CD14-positive monocyte (primary cell): ENCODE measurements at regions not wholly inside any gene's neighbourhood (a gene's known extent, or its start where the extent isn't known, plus 50 kb on each side); places are given as distances from the start of the nearest gene placed in this dataset.

Source experiments
- DNase-seq, 3 donors: peaks; one replicate each; pipeline ENCODE4 v3.0.0-alpha.2; 2011 to 2022
- H2AFZ ChIP-seq: 2 replicates; pipeline ENCODE4 v1.6.0; 2012; ENCODE audit warnings: mild to moderate bottlenecking, low read depth, low read length, inconsistent platforms; ENCODE audit not compliant: insufficient read depth, poor library complexity, severe bottlenecking
- H3K27ac ChIP-seq, 2 donors: 1 replicate in 1 of 2; 2 replicates in 1 of 2; pipeline ENCODE4 v1.5.1; 2012 to 2013; ENCODE audit warnings: low read length in 2 of 2, control low read depth in 1 of 2, inconsistent platforms in 1 of 2, low read depth in 1 of 2, mild to moderate bottlenecking in 1 of 2
- H3K27me3 ChIP-seq, 2 donors: one replicate each; pipeline versions ENCODE4 v1.6.0 to v1.6.1; 2011 to 2013; ENCODE audit warnings: low read length in 2 of 2; ENCODE audit not compliant: control insufficient read depth in 2 of 2, insufficient read depth in 2 of 2
- H3K36me3 ChIP-seq, 2 donors: replicated peaks in 1 of 2; 1 replicate in 1 of 2; 2 replicates in 1 of 2; pipeline versions ENCODE4 v1.5.1 to v1.6.1; 2012 to 2013; ENCODE audit warnings: low read length in 2 of 2, control low read depth in 1 of 2, inconsistent platforms in 1 of 2, mild to moderate bottlenecking in 1 of 2; ENCODE audit not compliant: insufficient read depth in 2 of 2, control insufficient read depth in 1 of 2
- H3K4me1 ChIP-seq, 2 donors: 1 replicate in 1 of 2; 2 replicates in 1 of 2; pipeline versions ENCODE4 v1.5.1 to v1.6.1; 2012 to 2013; ENCODE audit warnings: low read length in 2 of 2, control low read depth in 1 of 2, inconsistent platforms in 1 of 2, mild to moderate bottlenecking in 1 of 2, moderate library complexity in 1 of 2; ENCODE audit not compliant: insufficient read depth in 2 of 2, control insufficient read depth in 1 of 2
- H3K4me2 ChIP-seq: replicated peaks from 2 replicates; pipeline ENCODE3; 2012; ENCODE audit warnings: low read length, moderate library complexity, mild to moderate bottlenecking; ENCODE audit not compliant: poor library complexity, severe bottlenecking; ENCODE audit errors: extremely low read depth
- H3K4me3 ChIP-seq, 3 experiments: fragments of 200-600 bp in 1 of 3; sonication (generic) in 1 of 3; replicated peaks in 1 of 3; 1 replicate in 2 of 3; 2 replicates in 1 of 3; pipeline ENCODE4 v1.5.1; 2011 to 2013; ENCODE audit warnings: low read length in 3 of 3, mild to moderate bottlenecking in 3 of 3, control low read depth in 2 of 3, low read depth in 2 of 3, inconsistent platforms in 1 of 3, moderate library complexity in 1 of 3
- H3K79me2 ChIP-seq: 2 replicates; pipeline ENCODE4 v1.6.0; 2012; ENCODE audit warnings: mild to moderate bottlenecking, control low read depth, inconsistent platforms, low read length, moderate library complexity; ENCODE audit not compliant: insufficient read depth
- H3K9ac ChIP-seq: 2 replicates; pipeline ENCODE4 v1.6.0; 2017; ENCODE audit warnings: low read length, mild to moderate bottlenecking; ENCODE audit not compliant: insufficient read depth, poor library complexity, severe bottlenecking
- H3K9me3 ChIP-seq, 2 donors: replicated peaks in 1 of 2; 1 replicate in 1 of 2; 2 replicates in 1 of 2; pipeline versions ENCODE4 v1.5.1 to v1.6.1; 2012 to 2013; ENCODE audit warnings: low read length in 2 of 2, control low read depth in 1 of 2; ENCODE audit not compliant: control insufficient read depth in 1 of 2, insufficient read depth in 1 of 2
- H4K20me1 ChIP-seq: 2 replicates; pipeline ENCODE4 v1.6.0; 2012; ENCODE audit warnings: mild to moderate bottlenecking, low read length, control low read depth, moderate library complexity; ENCODE audit not compliant: insufficient read depth
- H3K27ac Mint-ChIP-seq, 7 donors: one replicate each; pipeline ENCODE4 v1.8.0; 2020; ENCODE audit warnings: mild to moderate bottlenecking in 7 of 7, mixed read lengths in 7 of 7, moderate library complexity in 6 of 7, inconsistent platforms in 2 of 7
- H3K27me3 Mint-ChIP-seq, 3 donors: one replicate each; pipeline ENCODE4 v1.8.0; 2021 to 2022; ENCODE audit warnings: low read depth in 3 of 3, mild to moderate bottlenecking in 3 of 3, mixed read lengths in 3 of 3, moderate library complexity in 3 of 3, inconsistent platforms in 1 of 3
- H3K36me3 Mint-ChIP-seq, 2 donors: one replicate each; pipeline ENCODE4 v1.8.0; 2020; ENCODE audit warnings: mixed read lengths in 2 of 2, inconsistent platforms in 1 of 2, mild to moderate bottlenecking in 1 of 2
- H3K4me1 Mint-ChIP-seq: one replicate; pipeline ENCODE4 v1.8.0; 2020; ENCODE audit warnings: mild to moderate bottlenecking, mixed read lengths
- H3K4me3 Mint-ChIP-seq, 2 donors: one replicate each; pipeline ENCODE4 v1.8.0; 2020; ENCODE audit warnings: mild to moderate bottlenecking in 2 of 2, mixed read lengths in 2 of 2, moderate library complexity in 1 of 2
- H3K9me3 Mint-ChIP-seq, 7 donors: one replicate each; pipeline ENCODE4 v1.8.0; 2020 to 2022; ENCODE audit warnings: mixed read lengths in 7 of 7, mild to moderate bottlenecking in 6 of 7, moderate library complexity in 6 of 7, inconsistent platforms in 2 of 7
- WGBS: methylation state at CpG from one replicate; pipeline ENCODE4 v1.1.5; 2013; ENCODE audit warnings: missing lambda C conversion rate; ENCODE audit not compliant: insufficient coverage; 5-methylcytosine and 5-hydroxymethylcytosine counted together
- intact Hi-C, 2 donors: fragments of 100-400 bp; cut with micrococcal nuclease; formaldehyde crosslinking; loops; one replicate each; pipeline versions ENCODE4 v1.15.0 to v1.15.1; 2023
- TF ChIP-seq, protein P1 (sequence below): fragments of 200-600 bp; IDR thresholded peaks from one replicate; pipeline ENCODE4 v1.8.0; 2022; ENCODE audit warnings: antibody characterized with exemption, mild to moderate bottlenecking

DNA sequence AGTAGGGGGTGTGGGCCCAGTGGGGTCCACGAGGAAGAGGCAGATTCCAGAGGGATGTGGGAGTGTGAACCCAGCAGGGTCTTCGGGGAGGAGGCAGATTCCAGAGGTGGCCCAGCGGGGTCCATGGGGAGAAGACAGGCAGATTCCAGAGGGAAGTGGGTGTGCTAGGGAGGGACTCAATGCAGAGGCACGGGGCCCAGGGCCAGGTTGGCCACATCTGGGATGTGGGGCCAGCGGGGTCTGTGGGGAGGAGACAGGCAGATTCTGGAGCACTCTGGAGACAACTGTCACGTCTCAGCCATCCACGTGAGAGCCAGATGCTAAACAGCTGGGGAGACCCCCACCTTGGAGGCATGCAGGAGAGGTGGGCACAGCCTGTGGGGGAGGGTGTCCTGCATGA, 582.6 kb downstream of the TBC1D22A start:
- Histone ChIP-seq H3K36me3 (no peaks in the 10 kb centered on the region), H3K27ac (no peak overlapping the region), H3K9me3 (peaks cover 0 to 10% of the 10 kb centered on the region in 2 donors), H3K4me3 (no peak overlapping the region), H3K4me1 (no peaks in the 10 kb centered on the region), H3K79me2 (no peaks in the 10 kb centered on the region), H3K4me2 (no peak overlapping the region), H3K9ac (no peak overlapping the region), H2AFZ (no peak overlapping the region), H4K20me1 (no peaks in the 10 kb centered on the region), H3K27me3 (no peaks in the 10 kb centered on the region)
- no peak for DNase-seq
- Mint-ChIP-seq H3K36me3 (no peaks in the 10 kb centered on the region), H3K27me3 (peaks cover 0 to 8% (median 5%) of the 10 kb centered on the region in 3 donors), H3K27ac (peak overlapping the region in 1 of 7 donors; percentile 80), H3K4me1 (no peaks in the 10 kb centered on the region), H3K4me3 (peak overlapping the region in 1 of 2 donors; percentile 37), H3K9me3 (peaks cover 0 to 12% (median 7%) of the 10 kb centered on the region in 7 donors)
- TF ChIP-seq, protein P1, sequence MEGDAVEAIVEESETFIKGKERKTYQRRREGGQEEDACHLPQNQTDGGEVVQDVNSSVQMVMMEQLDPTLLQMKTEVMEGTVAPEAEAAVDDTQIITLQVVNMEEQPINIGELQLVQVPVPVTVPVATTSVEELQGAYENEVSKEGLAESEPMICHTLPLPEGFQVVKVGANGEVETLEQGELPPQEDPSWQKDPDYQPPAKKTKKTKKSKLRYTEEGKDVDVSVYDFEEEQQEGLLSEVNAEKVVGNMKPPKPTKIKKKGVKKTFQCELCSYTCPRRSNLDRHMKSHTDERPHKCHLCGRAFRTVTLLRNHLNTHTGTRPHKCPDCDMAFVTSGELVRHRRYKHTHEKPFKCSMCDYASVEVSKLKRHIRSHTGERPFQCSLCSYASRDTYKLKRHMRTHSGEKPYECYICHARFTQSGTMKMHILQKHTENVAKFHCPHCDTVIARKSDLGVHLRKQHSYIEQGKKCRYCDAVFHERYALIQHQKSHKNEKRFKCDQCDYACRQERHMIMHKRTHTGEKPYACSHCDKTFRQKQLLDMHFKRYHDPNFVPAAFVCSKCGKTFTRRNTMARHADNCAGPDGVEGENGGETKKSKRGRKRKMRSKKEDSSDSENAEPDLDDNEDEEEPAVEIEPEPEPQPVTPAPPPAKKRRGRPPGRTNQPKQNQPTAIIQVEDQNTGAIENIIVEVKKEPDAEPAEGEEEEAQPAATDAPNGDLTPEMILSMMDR = no peak
- 85% methylated on average over 7 of the region's 7 CpGs for WGBS
- intact Hi-C loops = no loop called here

DNA sequence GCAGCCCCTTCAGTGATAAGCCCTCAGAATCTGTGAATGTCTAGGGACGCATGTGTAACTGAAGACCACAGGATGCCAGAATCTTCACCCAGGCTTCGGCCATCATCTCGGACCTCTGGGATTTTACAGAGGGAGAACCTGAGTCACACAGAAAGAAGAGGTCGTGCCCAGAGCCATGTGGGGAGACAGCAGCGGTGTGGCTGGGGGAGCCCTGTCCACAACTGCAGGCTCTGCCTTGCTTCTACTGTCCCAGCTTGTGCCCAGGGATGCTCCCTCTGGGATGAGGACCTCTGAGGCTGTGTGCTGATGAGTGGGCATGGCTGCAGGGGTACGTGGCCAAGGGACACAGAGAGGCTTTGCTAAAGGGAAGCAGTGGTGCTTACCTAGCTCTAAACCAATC, 582.0 kb downstream of the TBC1D22A start:
- H3K4me1 Mint-ChIP-seq = no peaks in the 10 kb centered on the region
- Histone ChIP-seq H3K27ac (no peak overlapping the region), H3K79me2 (no peaks in the 10 kb centered on the region), H2AFZ (no peak overlapping the region), H3K36me3 (no peaks in the 10 kb centered on the region), H3K9me3 (peaks cover 0 to 10% of the 10 kb centered on the region in 2 donors), H4K20me1 (no peaks in the 10 kb centered on the region), H3K4me3 (no peak overlapping the region), H3K9ac (no peak overlapping the region), H3K27me3 (no peaks in the 10 kb centered on the region), H3K4me2 (no peak overlapping the region), H3K4me1 (no peaks in the 10 kb centered on the region)
- no peaks in the 10 kb centered on the region for H3K36me3 Mint-ChIP-seq
- no peak for DNase-seq
- TF ChIP-seq, protein P1 = no peak
- WGBS = 78% methylated on average over 4 of the region's 6 CpGs
- no peak overlapping the region for H3K27ac Mint-ChIP-seq
- H3K4me3 Mint-ChIP-seq = no peak overlapping the region
- intact Hi-C loops = no loop called here
- peaks cover 0 to 12% (median 5%) of the 10 kb centered on the region in 7 donors for H3K9me3 Mint-ChIP-seq
- H3K27me3 Mint-ChIP-seq = peaks cover 0 to 8% (median 5%) of the 10 kb centered on the region in 3 donors
